ENCODE measurements at regions not wholly inside any gene's neighbourhood (a gene's known extent, or its start where the extent isn't known, plus 50 kb on each side); places are given as distances from the start of the nearest gene placed in this dataset.
"Not testable (repeated sequence)": the region's sequence is repeated elsewhere in the genome, so short reads cannot be mapped to it uniquely, and the experiment has no call there.

GRCh38 chr5:166712447-166713185 lies 1578.8 kb upstream of the WWC1 start:
- DNase-seq (ENCODE audit: low read depth in 2 of 2): no peak

GRCh38 chr5:166713295-166713694 lies 1578.2 kb upstream of the WWC1 start:
- DNase-seq (ENCODE audit: low read depth in 2 of 2): no peak

GRCh38 chr5:166716856-166717492 lies 1574.5 kb upstream of the WWC1 start:
- DNase-seq (ENCODE audit: low read depth in 2 of 2): no peak

GRCh38 chr5:166719991-166720390 lies 1571.5 kb upstream of the WWC1 start:
- DNase-seq (ENCODE audit: low read depth in 2 of 2): no peak

GRCh38 chr5:166722939-166723338 lies 1568.5 kb upstream of the WWC1 start:
- no peak for DNase-seq (ENCODE audit: low read depth in 2 of 2)

GRCh38 chr5:166724284-166724683 lies 1567.2 kb upstream of the WWC1 start:
- no peak for DNase-seq (ENCODE audit: low read depth in 2 of 2)

GRCh38 chr5:166725593-166725992 lies 1565.9 kb upstream of the WWC1 start:
- DNase-seq (ENCODE audit: low read depth in 2 of 2): no peak

GRCh38 chr5:166726406-166726805 lies 1565.0 kb upstream of the WWC1 start:
- no peak for DNase-seq (ENCODE audit: low read depth in 2 of 2)

GRCh38 chr5:166742951-166743350 lies 1548.5 kb upstream of the WWC1 start:
- not testable (repeated sequence) for DNase-seq (ENCODE audit: low read depth in 2 of 2)

- no peak for DNase-seq (ENCODE audit: low read depth in 2 of 2)
Observed at GRCh38 chr5:166746506-166746905, 1544.9 kb upstream of the WWC1 start.

GRCh38 chr5:166750376-166750775 lies 1541.1 kb upstream of the WWC1 start:
- DNase-seq (ENCODE audit: low read depth in 2 of 2): no peak

GRCh38 chr5:166758151-166758550 lies 1533.3 kb upstream of the WWC1 start:
- DNase-seq (ENCODE audit: low read depth in 2 of 2): no peak

GRCh38 chr5:166767858-166768257 lies 1523.6 kb upstream of the WWC1 start:
- DNase-seq (ENCODE audit: low read depth in 2 of 2): no peak

- DNase-seq (ENCODE audit: low read depth in 2 of 2): no peak
Observed at GRCh38 chr5:166768536-166768935, 1522.9 kb upstream of the WWC1 start.

- DNase-seq (ENCODE audit: low read depth in 2 of 2): no peak
Observed at GRCh38 chr5:166772770-166773169, 1518.7 kb upstream of the WWC1 start.

GRCh38 chr5:166781737-166782136 lies 1509.7 kb upstream of the WWC1 start:
- no peak for DNase-seq (ENCODE audit: low read depth in 2 of 2)

- no peak for DNase-seq (ENCODE audit: low read depth in 2 of 2)
Observed at GRCh38 chr5:166784545-166785078, 1506.8 kb upstream of the WWC1 start.

GRCh38 chr5:166786178-166786577 lies 1505.3 kb upstream of the WWC1 start:
- DNase-seq (ENCODE audit: low read depth in 2 of 2): no peak

- no peak for DNase-seq (ENCODE audit: low read depth in 2 of 2)
Observed at GRCh38 chr5:166786889-166787288, 1504.6 kb upstream of the WWC1 start.

- no peak for DNase-seq (ENCODE audit: low read depth in 2 of 2)
Observed at GRCh38 chr5:166788050-166788449, 1503.4 kb upstream of the WWC1 start.

GRCh38 chr5:166795756-166796155 lies 1495.7 kb upstream of the WWC1 start:
- no peak for DNase-seq (ENCODE audit: low read depth in 2 of 2)

GRCh38 chr5:166803058-166803457 lies 1488.4 kb upstream of the WWC1 start:
- no peak for DNase-seq (ENCODE audit: low read depth in 2 of 2)

GRCh38 chr5:166804223-166804622 lies 1487.2 kb upstream of the WWC1 start:
- DNase-seq (ENCODE audit: low read depth in 2 of 2): not testable (repeated sequence)
